ENCODE measurements at regions not wholly inside any gene's neighbourhood (a gene's known extent, or its start where the extent isn't known, plus 50 kb on each side); places are given as distances from the start of the nearest gene placed in this dataset.
"Not testable (repeated sequence)": the region's sequence is repeated elsewhere in the genome, so short reads cannot be mapped to it uniquely, and the experiment has no call there.

GRCh38 chr6:55937951-55938690 is 62.7 kb upstream of the BMP5 start:
- H3K27ac ChIP-seq (ENCODE audit: low read depth, low read length): no peak overlapping the region
- no peak overlapping the region for H3K9ac ChIP-seq (ENCODE audit: low read depth in 1 of 3, low read length in 3 of 3)
- no peaks in the 10 kb centered on the region for H3K27me3 ChIP-seq (ENCODE audit: control insufficient read depth in 3 of 3, insufficient read depth in 3 of 3, low read length in 3 of 3)
- no peaks in the 10 kb centered on the region for H3K4me1 ChIP-seq (ENCODE audit: control insufficient read depth in 3 of 3, insufficient read depth in 3 of 3, low read length in 3 of 3)
- no peaks in the 10 kb centered on the region for H3K9me3 ChIP-seq (ENCODE audit: control insufficient read depth in 3 of 3, low read length in 3 of 3)
- no peak overlapping the region for H3K4me3 ChIP-seq (ENCODE audit: low read length in 3 of 3)
- H3K36me3 ChIP-seq (ENCODE audit: control insufficient read depth in 3 of 3, insufficient read depth in 3 of 3, low read length in 3 of 3): no peaks in the 10 kb centered on the region

GRCh38 chr6:55937261-55937947 is 62.0 kb upstream of the BMP5 start:
- Histone ChIP-seq H3K36me3 (ENCODE audit: control insufficient read depth in 3 of 3, insufficient read depth in 3 of 3, low read length in 3 of 3) (no peaks in the 10 kb centered on the region), H3K27me3 (ENCODE audit: control insufficient read depth in 3 of 3, insufficient read depth in 3 of 3, low read length in 3 of 3) (no peaks in the 10 kb centered on the region), H3K9me3 (ENCODE audit: control insufficient read depth in 3 of 3, low read length in 3 of 3) (no peaks in the 10 kb centered on the region), H3K27ac (ENCODE audit: low read depth, low read length) (no peak overlapping the region), H3K9ac (ENCODE audit: low read depth in 1 of 3, low read length in 3 of 3) (no peak overlapping the region), H3K4me1 (ENCODE audit: control insufficient read depth in 3 of 3, insufficient read depth in 3 of 3, low read length in 3 of 3) (no peaks in the 10 kb centered on the region), H3K4me3 (ENCODE audit: low read length in 3 of 3) (no peak overlapping the region)

- Histone ChIP-seq H3K9me3 (ENCODE audit: control insufficient read depth in 3 of 3, low read length in 3 of 3) (no peaks in the 10 kb centered on the region), H3K27ac (ENCODE audit: low read depth, low read length) (no peak overlapping the region), H3K4me3 (ENCODE audit: low read length in 3 of 3) (no peak overlapping the region), H3K9ac (ENCODE audit: low read depth in 1 of 3, low read length in 3 of 3) (no peak overlapping the region), H3K4me1 (ENCODE audit: control insufficient read depth in 3 of 3, insufficient read depth in 3 of 3, low read length in 3 of 3) (no peaks in the 10 kb centered on the region), H3K27me3 (ENCODE audit: control insufficient read depth in 3 of 3, insufficient read depth in 3 of 3, low read length in 3 of 3) (no peaks in the 10 kb centered on the region), H3K36me3 (ENCODE audit: control insufficient read depth in 3 of 3, insufficient read depth in 3 of 3, low read length in 3 of 3) (no peaks in the 10 kb centered on the region)
Measured at GRCh38 chr6:55931101-55931500, 55.7 kb upstream of the BMP5 start.

- H3K4me3 ChIP-seq (ENCODE audit: low read length in 3 of 3); H3K9me3 ChIP-seq (ENCODE audit: control insufficient read depth in 3 of 3, low read length in 3 of 3); H3K9ac ChIP-seq (ENCODE audit: low read depth in 1 of 3, low read length in 3 of 3): not testable (repeated sequence)
Measured at GRCh38 chr6:55927713-55928112, 52.3 kb upstream of the BMP5 start.

GRCh38 chr6:55925292-55925691 is 49.9 kb upstream of the BMP5 start:
- Histone ChIP-seq H3K4me1 (ENCODE audit: control insufficient read depth in 3 of 3, insufficient read depth in 3 of 3, low read length in 3 of 3) (no peaks in the 10 kb centered on the region), H3K9me3 (ENCODE audit: control insufficient read depth in 3 of 3, low read length in 3 of 3) (no peaks in the 10 kb centered on the region), H3K27me3 (ENCODE audit: control insufficient read depth in 3 of 3, insufficient read depth in 3 of 3, low read length in 3 of 3) (no peaks in the 10 kb centered on the region), H3K27ac (ENCODE audit: low read depth, low read length) (no peak overlapping the region), H3K9ac (ENCODE audit: low read depth in 1 of 3, low read length in 3 of 3) (no peak overlapping the region), H3K4me3 (ENCODE audit: low read length in 3 of 3) (no peak overlapping the region), H3K36me3 (ENCODE audit: control insufficient read depth in 3 of 3, insufficient read depth in 3 of 3, low read length in 3 of 3) (no peaks in the 10 kb centered on the region)

More at GRCh38 chr6:55927713-55928112, 52.3 kb upstream of the BMP5 start:
- not testable (repeated sequence) for H3K27me3 ChIP-seq (ENCODE audit: control insufficient read depth in 3 of 3, insufficient read depth in 3 of 3, low read length in 3 of 3); H3K36me3 ChIP-seq (ENCODE audit: control insufficient read depth in 3 of 3, insufficient read depth in 3 of 3, low read length in 3 of 3); H3K4me1 ChIP-seq (ENCODE audit: control insufficient read depth in 3 of 3, insufficient read depth in 3 of 3, low read length in 3 of 3); H3K27ac ChIP-seq (ENCODE audit: low read depth, low read length)
